Fibroblast of lung (primary cell): ENCODE measurements at regions not wholly inside any gene's neighbourhood (a gene's known extent, or its start where the extent isn't known, plus 50 kb on each side); places are given as distances from the start of the nearest gene placed in this dataset.

Experiments
- EZH2 ChIP-seq: IDR thresholded peaks from 2 replicates; pipeline ENCODE4 v1.5.1; 2012; ENCODE audit warnings: low read length, control low read depth, mild to moderate bottlenecking; ENCODE audit errors: missing control alignments
- TF ChIP-seq, protein P1 (sequence below), 2 donors: IDR thresholded peaks in 1 of 2; conservative IDR thresholded peaks in 1 of 2; 1 replicate in 1 of 2; 2 replicates in 1 of 2; pipeline ENCODE4 v1.5.1; 2011 to 2012; ENCODE audit warnings: low read length in 2 of 2, control low read depth in 1 of 2, inconsistent platforms in 1 of 2, low read depth in 1 of 2, mild to moderate bottlenecking in 1 of 2

GRCh38 chr5:172548311-172548731 is 92.7 kb upstream of the NEURL1B start:
- TF ChIP-seq, protein P1, sequence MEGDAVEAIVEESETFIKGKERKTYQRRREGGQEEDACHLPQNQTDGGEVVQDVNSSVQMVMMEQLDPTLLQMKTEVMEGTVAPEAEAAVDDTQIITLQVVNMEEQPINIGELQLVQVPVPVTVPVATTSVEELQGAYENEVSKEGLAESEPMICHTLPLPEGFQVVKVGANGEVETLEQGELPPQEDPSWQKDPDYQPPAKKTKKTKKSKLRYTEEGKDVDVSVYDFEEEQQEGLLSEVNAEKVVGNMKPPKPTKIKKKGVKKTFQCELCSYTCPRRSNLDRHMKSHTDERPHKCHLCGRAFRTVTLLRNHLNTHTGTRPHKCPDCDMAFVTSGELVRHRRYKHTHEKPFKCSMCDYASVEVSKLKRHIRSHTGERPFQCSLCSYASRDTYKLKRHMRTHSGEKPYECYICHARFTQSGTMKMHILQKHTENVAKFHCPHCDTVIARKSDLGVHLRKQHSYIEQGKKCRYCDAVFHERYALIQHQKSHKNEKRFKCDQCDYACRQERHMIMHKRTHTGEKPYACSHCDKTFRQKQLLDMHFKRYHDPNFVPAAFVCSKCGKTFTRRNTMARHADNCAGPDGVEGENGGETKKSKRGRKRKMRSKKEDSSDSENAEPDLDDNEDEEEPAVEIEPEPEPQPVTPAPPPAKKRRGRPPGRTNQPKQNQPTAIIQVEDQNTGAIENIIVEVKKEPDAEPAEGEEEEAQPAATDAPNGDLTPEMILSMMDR (conservative IDR thresholded peaks at IDR 0.05 in 1 of 2, IDR thresholded peaks at IDR 0.05 in 1 of 2; ENCODE audit: low read depth in 1 of 2, low read length in 2 of 2) = no peak
- TF ChIP-seq EZH2 = no peak
